ENCODE measurements at regions not wholly inside any gene's neighbourhood (a gene's known extent, or its start where the extent isn't known, plus 50 kb on each side); places are given as distances from the start of the nearest gene placed in this dataset.

GRCh38 chr9:543478-543877 is 298.0 kb upstream of the DMRT1 start:
- H3K9ac ChIP-seq (ENCODE audit: low read depth in 1 of 2, low read length in 2 of 2): no peak overlapping the region
- H3K27ac ChIP-seq (ENCODE audit: low read depth in 1 of 2, low read length in 2 of 2): no peak overlapping the region
- H3K4me1 ChIP-seq (ENCODE audit: control insufficient read depth in 4 of 4, insufficient read depth in 4 of 4, low read length in 3 of 4): peaks cover 0 to 5% (median 1%) of the 10 kb centered on the region in 4 donors
- H3K4me3 ChIP-seq (ENCODE audit: low read depth in 1 of 3, low read length in 3 of 3): no peak overlapping the region
- no peak for DNase-seq (ENCODE audit: low spot score)
- 90% methylated on average over 4 of the region's 4 CpGs for WGBS
- H3K9me3 ChIP-seq (ENCODE audit: control insufficient read depth in 4 of 4, low read length in 3 of 4): peaks cover 0 to 5% (median 3%) of the 10 kb centered on the region in 4 donors
- no peaks in the 10 kb centered on the region for H3K36me3 ChIP-seq (ENCODE audit: control insufficient read depth in 4 of 4, insufficient read depth in 3 of 4, low read depth in 1 of 4, low read length in 3 of 4)
- H3K27me3 ChIP-seq (ENCODE audit: control insufficient read depth in 4 of 4, insufficient read depth in 4 of 4, low read length in 3 of 4): peaks cover 0 to 18% (median under 1%) of the 10 kb centered on the region in 4 donors
- TF ChIP-seq SP1 (IDR thresholded peaks at IDR 0.05) (no peak), RAD21 (IDR thresholded peaks at IDR 0.05) (no peak), NR2F2 (IDR thresholded peaks at IDR 0.05) (no peak), FOXA1 (IDR thresholded peaks at IDR 0.05) (no peak), RXRA (IDR thresholded peaks at IDR 0.05) (no peak), MAX (IDR thresholded peaks at IDR 0.05) (no peak), JUND (IDR thresholded peaks at IDR 0.05) (no peak), CTCF (IDR thresholded peaks at IDR 0.05; ENCODE audit: low read depth, low read length, missing input control) (no peak)

GRCh38 chr9:545480-545879 is 296.0 kb upstream of the DMRT1 start:
- WGBS: 83% methylated on average over 7 of the region's 7 CpGs
- Histone ChIP-seq H3K27ac (ENCODE audit: low read depth in 1 of 2, low read length in 2 of 2) (peak overlapping the region in 1 of 2 donors; percentile 34), H3K9ac (ENCODE audit: low read depth in 1 of 2, low read length in 2 of 2) (no peak overlapping the region), H3K4me1 (ENCODE audit: control insufficient read depth in 4 of 4, insufficient read depth in 4 of 4, low read length in 3 of 4) (peaks cover 0 to 5% (median 1%) of the 10 kb centered on the region in 4 donors), H3K27me3 (ENCODE audit: control insufficient read depth in 4 of 4, insufficient read depth in 4 of 4, low read length in 3 of 4) (peaks cover 0 to 21% (median 2%) of the 10 kb centered on the region in 4 donors), H3K36me3 (ENCODE audit: control insufficient read depth in 4 of 4, insufficient read depth in 3 of 4, low read depth in 1 of 4, low read length in 3 of 4) (no peaks in the 10 kb centered on the region), H3K9me3 (ENCODE audit: control insufficient read depth in 4 of 4, low read length in 3 of 4) (no peaks in the 10 kb centered on the region), H3K4me3 (ENCODE audit: low read depth in 1 of 3, low read length in 3 of 3) (no peak overlapping the region)
- no peak for DNase-seq (ENCODE audit: low spot score)
- TF ChIP-seq NR2F2 (IDR thresholded peaks at IDR 0.05): no peak
- no peak for TF ChIP-seq FOXA1 (IDR thresholded peaks at IDR 0.05)
- no peak for TF ChIP-seq HNF4A (conservative IDR thresholded peaks at IDR 0.05)
- TF ChIP-seq SP1 (IDR thresholded peaks at IDR 0.05): no peak
- TF ChIP-seq REST (IDR thresholded peaks at IDR 0.05): no peak

- peaks cover 0 to 5% (median 1%) of the 10 kb centered on the region in 4 donors for H3K4me1 ChIP-seq (ENCODE audit: control insufficient read depth in 4 of 4, insufficient read depth in 4 of 4, low read length in 3 of 4)
- no peak for DNase-seq (ENCODE audit: low spot score)
- no peak overlapping the region for H3K4me3 ChIP-seq (ENCODE audit: low read depth in 1 of 3, low read length in 3 of 3)
- peak overlapping the region in 1 of 2 donors; percentile 33 for H3K27ac ChIP-seq (ENCODE audit: low read depth in 1 of 2, low read length in 2 of 2)
- H3K9ac ChIP-seq (ENCODE audit: low read depth in 1 of 2, low read length in 2 of 2): no peak overlapping the region
- H3K9me3 ChIP-seq (ENCODE audit: control insufficient read depth in 4 of 4, low read length in 3 of 4): no peaks in the 10 kb centered on the region
- 54% methylated on average over 3 of the region's 3 CpGs for WGBS
- H3K36me3 ChIP-seq (ENCODE audit: control insufficient read depth in 4 of 4, insufficient read depth in 3 of 4, low read depth in 1 of 4, low read length in 3 of 4): no peaks in the 10 kb centered on the region
- H3K27me3 ChIP-seq (ENCODE audit: control insufficient read depth in 4 of 4, insufficient read depth in 4 of 4, low read length in 3 of 4): peaks cover 0 to 21% (median 2%) of the 10 kb centered on the region in 4 donors
- TF ChIP-seq HNF4A (conservative IDR thresholded peaks at IDR 0.05): no peak
- no peak for TF ChIP-seq TAF1 (conservative IDR thresholded peaks at IDR 0.05)
- no peak for TF ChIP-seq EGR1 (IDR thresholded peaks at IDR 0.05; ENCODE audit: low read depth in 2 of 2)
- no peak for TF ChIP-seq SP1 (IDR thresholded peaks at IDR 0.05)
- TF ChIP-seq GABPA (IDR thresholded peaks at IDR 0.05 in 1 of 2, conservative IDR thresholded peaks at IDR 0.05 in 1 of 2): no peak
- no peak for TF ChIP-seq JUND (IDR thresholded peaks at IDR 0.05)
- no peak for TF ChIP-seq ZBTB33 (IDR thresholded peaks at IDR 0.05)
- TF ChIP-seq RXRA (IDR thresholded peaks at IDR 0.05): no peak
- no peak for TF ChIP-seq RAD21 (IDR thresholded peaks at IDR 0.05)
- no peak for TF ChIP-seq REST (IDR thresholded peaks at IDR 0.05)
- no peak for TF ChIP-seq MAX (IDR thresholded peaks at IDR 0.05)
- no peak for TF ChIP-seq ATF3 (IDR thresholded peaks at IDR 0.05)
Observed at GRCh38 chr9:546235-546634, 295.3 kb upstream of the DMRT1 start.
